ENCODE measurements at regions not wholly inside any gene's neighbourhood (a gene's known extent, or its start where the extent isn't known, plus 50 kb on each side); places are given as distances from the start of the nearest gene placed in this dataset.
"Not testable (repeated sequence)": the region's sequence is repeated elsewhere in the genome, so short reads cannot be mapped to it uniquely, and the experiment has no call there.

GRCh38 chr7:123348690-123349089 is 148.9 kb upstream of the SLC13A1 start:
- no peak for ATAC-seq (replicated peaks)
- H3K9me3 Mint-ChIP-seq = no peaks in the 10 kb centered on the region
- no peaks in the 10 kb centered on the region for H3K27me3 Mint-ChIP-seq
- H3K27ac Mint-ChIP-seq = no peak overlapping the region
- no peaks in the 10 kb centered on the region for H3K4me1 Mint-ChIP-seq
- H3K36me3 Mint-ChIP-seq (ENCODE audit: low read depth) = no peaks in the 10 kb centered on the region
- no peak overlapping the region for H3K4me3 Mint-ChIP-seq

GRCh38 chr7:123346766-123347165 is 147.0 kb upstream of the SLC13A1 start:
- Mint-ChIP-seq H3K4me3 (no peak overlapping the region), H3K9me3 (no peaks in the 10 kb centered on the region), H3K27me3 (no peaks in the 10 kb centered on the region), H3K4me1 (no peaks in the 10 kb centered on the region), H3K27ac (no peak overlapping the region), H3K36me3 (ENCODE audit: low read depth) (no peaks in the 10 kb centered on the region)
- ATAC-seq (replicated peaks) = no peak

GRCh38 chr7:123343611-123344010 is 143.8 kb upstream of the SLC13A1 start:
- no peaks in the 10 kb centered on the region for H3K4me1 Mint-ChIP-seq
- no peak overlapping the region for H3K27ac Mint-ChIP-seq
- H3K9me3 Mint-ChIP-seq = peaks cover 12% of the 10 kb centered on the region
- ATAC-seq (replicated peaks) = no peak
- no peak overlapping the region for H3K4me3 Mint-ChIP-seq
- H3K36me3 Mint-ChIP-seq (ENCODE audit: low read depth) = no peaks in the 10 kb centered on the region
- H3K27me3 Mint-ChIP-seq = no peaks in the 10 kb centered on the region

- Mint-ChIP-seq H3K4me1 (no peaks in the 10 kb centered on the region), H3K27me3 (no peaks in the 10 kb centered on the region), H3K27ac (no peak overlapping the region), H3K9me3 (peaks cover 12% of the 10 kb centered on the region), H3K36me3 (ENCODE audit: low read depth) (no peaks in the 10 kb centered on the region), H3K4me3 (no peak overlapping the region)
- ATAC-seq (replicated peaks) = no peak
These were observed 141.3 kb upstream of the SLC13A1 start for GRCh38 chr7:123341102-123341501.

- H3K36me3 Mint-ChIP-seq (ENCODE audit: low read depth) = no peaks in the 10 kb centered on the region
- ATAC-seq (replicated peaks) = no peak
- no peaks in the 10 kb centered on the region for H3K4me1 Mint-ChIP-seq
- H3K4me3 Mint-ChIP-seq = no peak overlapping the region
- no peaks in the 10 kb centered on the region for H3K27me3 Mint-ChIP-seq
- no peak overlapping the region for H3K27ac Mint-ChIP-seq
- H3K9me3 Mint-ChIP-seq = peaks cover 12% of the 10 kb centered on the region
These were observed 138.9 kb upstream of the SLC13A1 start for GRCh38 chr7:123338688-123339087.

GRCh38 chr7:123329988-123330643 is 130.3 kb upstream of the SLC13A1 start:
- ATAC-seq (replicated peaks) = no peak
- Mint-ChIP-seq H3K27ac (no peak overlapping the region), H3K36me3 (ENCODE audit: low read depth) (no peaks in the 10 kb centered on the region), H3K27me3 (no peaks in the 10 kb centered on the region), H3K4me1 (no peaks in the 10 kb centered on the region), H3K4me3 (no peak overlapping the region), H3K9me3 (peaks cover 8% of the 10 kb centered on the region)

GRCh38 chr7:123327661-123328060 is 127.9 kb upstream of the SLC13A1 start:
- Mint-ChIP-seq H3K4me1 (no peaks in the 10 kb centered on the region), H3K27me3 (no peaks in the 10 kb centered on the region), H3K27ac (no peak overlapping the region), H3K9me3 (peaks cover 15% of the 10 kb centered on the region), H3K36me3 (ENCODE audit: low read depth) (no peaks in the 10 kb centered on the region), H3K4me3 (no peak overlapping the region)
- ATAC-seq (replicated peaks) = no peak

GRCh38 chr7:123324283-123324682 is 124.5 kb upstream of the SLC13A1 start:
- no peak overlapping the region for H3K4me3 Mint-ChIP-seq
- no peaks in the 10 kb centered on the region for H3K27me3 Mint-ChIP-seq
- H3K36me3 Mint-ChIP-seq (ENCODE audit: low read depth) = no peaks in the 10 kb centered on the region
- no peak for ATAC-seq (replicated peaks)
- no peak overlapping the region for H3K27ac Mint-ChIP-seq
- no peaks in the 10 kb centered on the region for H3K4me1 Mint-ChIP-seq
- peaks cover 12% of the 10 kb centered on the region for H3K9me3 Mint-ChIP-seq

- no peak overlapping the region for H3K4me3 Mint-ChIP-seq
- no peaks in the 10 kb centered on the region for H3K27me3 Mint-ChIP-seq
These were observed 123.9 kb upstream of the SLC13A1 start for GRCh38 chr7:123323689-123324088.

GRCh38 chr7:123321578-123321977 is 121.8 kb upstream of the SLC13A1 start:
- not testable (repeated sequence) for H3K27ac Mint-ChIP-seq; H3K4me3 Mint-ChIP-seq; H3K4me1 Mint-ChIP-seq; H3K27me3 Mint-ChIP-seq; H3K36me3 Mint-ChIP-seq (ENCODE audit: low read depth); ATAC-seq (replicated peaks)
- peaks cover 12% of the 10 kb centered on the region for H3K9me3 Mint-ChIP-seq

More at GRCh38 chr7:123323689-123324088, 123.9 kb upstream of the SLC13A1 start:
- no peak for ATAC-seq (replicated peaks)
- H3K4me1 Mint-ChIP-seq = no peaks in the 10 kb centered on the region
- no peaks in the 10 kb centered on the region for H3K36me3 Mint-ChIP-seq (ENCODE audit: low read depth)
- peaks cover 12% of the 10 kb centered on the region for H3K9me3 Mint-ChIP-seq
- no peak overlapping the region for H3K27ac Mint-ChIP-seq

- Mint-ChIP-seq H3K4me3 (no peak overlapping the region), H3K36me3 (ENCODE audit: low read depth) (no peaks in the 10 kb centered on the region), H3K4me1 (no peaks in the 10 kb centered on the region), H3K9me3 (peaks cover 12% of the 10 kb centered on the region), H3K27ac (no peak overlapping the region), H3K27me3 (no peaks in the 10 kb centered on the region)
- no peak for ATAC-seq (replicated peaks)
These were observed 120.1 kb upstream of the SLC13A1 start for GRCh38 chr7:123319911-123320310.

- H3K4me3 Mint-ChIP-seq = no peak overlapping the region
- no peaks in the 10 kb centered on the region for H3K36me3 Mint-ChIP-seq (ENCODE audit: low read depth)
- no peaks in the 10 kb centered on the region for H3K4me1 Mint-ChIP-seq
- H3K27ac Mint-ChIP-seq = no peak overlapping the region
- no peaks in the 10 kb centered on the region for H3K9me3 Mint-ChIP-seq
- no peaks in the 10 kb centered on the region for H3K27me3 Mint-ChIP-seq
- ATAC-seq (replicated peaks) = no peak
These were observed 115.1 kb upstream of the SLC13A1 start for GRCh38 chr7:123314886-123315285.

GRCh38 chr7:123308254-123308951 is 108.6 kb upstream of the SLC13A1 start:
- H3K36me3 Mint-ChIP-seq (ENCODE audit: low read depth) = no peaks in the 10 kb centered on the region
- no peak for ATAC-seq (replicated peaks)
- H3K27ac Mint-ChIP-seq = no peak overlapping the region
- H3K27me3 Mint-ChIP-seq = no peaks in the 10 kb centered on the region
- H3K9me3 Mint-ChIP-seq = peaks cover 5% of the 10 kb centered on the region
- no peaks in the 10 kb centered on the region for H3K4me1 Mint-ChIP-seq
- no peak overlapping the region for H3K4me3 Mint-ChIP-seq

GRCh38 chr7:123305840-123306375 is 106.1 kb upstream of the SLC13A1 start:
- no peak overlapping the region for H3K4me3 Mint-ChIP-seq
- H3K27ac Mint-ChIP-seq = no peak overlapping the region
- H3K4me1 Mint-ChIP-seq = no peaks in the 10 kb centered on the region
- peaks cover 14% of the 10 kb centered on the region for H3K9me3 Mint-ChIP-seq
- no peaks in the 10 kb centered on the region for H3K36me3 Mint-ChIP-seq (ENCODE audit: low read depth)
- no peaks in the 10 kb centered on the region for H3K27me3 Mint-ChIP-seq
- no peak for ATAC-seq (replicated peaks)

- no peak overlapping the region for H3K4me3 Mint-ChIP-seq
- H3K27me3 Mint-ChIP-seq = no peaks in the 10 kb centered on the region
- no peak for ATAC-seq (replicated peaks)
- H3K27ac Mint-ChIP-seq = no peak overlapping the region
- no peaks in the 10 kb centered on the region for H3K4me1 Mint-ChIP-seq
- H3K36me3 Mint-ChIP-seq (ENCODE audit: low read depth) = no peaks in the 10 kb centered on the region
- peaks cover 17% of the 10 kb centered on the region for H3K9me3 Mint-ChIP-seq
These were observed 104.2 kb upstream of the SLC13A1 start for GRCh38 chr7:123303926-123304325.

Measured in activated T-helper 17 cell treated with anti-CD3 and anti-CD28 coated beads, Interleukin-2, amount 50 U/mL, for 72 hours (primary cell).